AG04449 (cell line): ENCODE measurements at regions not wholly inside any gene's neighbourhood (a gene's known extent, or its start where the extent isn't known, plus 50 kb on each side); places are given as distances from the start of the nearest gene placed in this dataset.

Experiments used
- CTCF ChIA-PET: fragments of 350-600 bp; formaldehyde crosslinking; extraction: SDS; loops from one replicate; lab custom pipeline; 2021; ENCODE audit warnings: antibody characterized with exemption; lab: Yijun Ruan, JAX
- POLR2A ChIA-PET: fragments of 400-600, 350-600 bp; formaldehyde crosslinking; extraction: SDS; loops from one replicate; lab custom pipeline; 2020; ENCODE audit warnings: antibody characterized with exemption, inconsistent platforms; lab: Yijun Ruan, JAX
- DNase-seq: peaks from one replicate; pipeline ENCODE4 v3.0.0-alpha.2; 2010; ENCODE audit warnings: low read depth, low spot score
- H3K4me3 ChIP-seq: 2 replicates; pipeline ENCODE4 v1.5.1; 2011; ENCODE audit warnings: low read depth, mild to moderate bottlenecking, control low read depth, low read length
- TF ChIP-seq, protein P1 (sequence below): IDR thresholded peaks from one replicate; pipeline ENCODE4 v1.5.1; 2011; ENCODE audit warnings: mild to moderate bottlenecking, moderate library complexity, low read length, control low read depth, inconsistent platforms; ENCODE audit not compliant: insufficient read depth; ENCODE audit errors: missing control alignments

DNA sequence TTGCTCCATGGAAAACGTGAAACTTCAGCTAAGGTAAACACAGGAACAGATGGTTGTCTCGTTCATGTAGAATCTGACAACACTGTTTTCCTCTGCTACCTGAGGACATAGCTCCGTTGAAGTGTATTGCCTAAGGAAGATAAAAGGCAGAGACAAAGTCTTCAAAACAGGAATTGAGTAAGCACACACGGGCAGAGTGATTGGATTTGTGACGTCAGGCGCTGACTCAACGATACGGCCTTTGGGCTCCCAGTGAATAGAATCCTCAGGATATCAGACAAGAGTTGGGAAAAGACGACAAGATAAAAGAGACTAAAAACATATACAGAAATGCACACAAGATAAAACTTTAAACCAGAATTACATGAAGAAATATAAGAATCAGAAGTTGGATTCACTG, 787.1 kb upstream of the CTNND2 start:
- POLR2A ChIA-PET: no interaction called here
- no peak overlapping the region for H3K4me3 ChIP-seq
- CTCF ChIA-PET: interaction anchor here (0.6 kb wide), 1 partner anchor 1285 kb away, joined by 3 read pairs; no protein-coding TSS in a partner anchor
- TF ChIP-seq, protein P1, sequence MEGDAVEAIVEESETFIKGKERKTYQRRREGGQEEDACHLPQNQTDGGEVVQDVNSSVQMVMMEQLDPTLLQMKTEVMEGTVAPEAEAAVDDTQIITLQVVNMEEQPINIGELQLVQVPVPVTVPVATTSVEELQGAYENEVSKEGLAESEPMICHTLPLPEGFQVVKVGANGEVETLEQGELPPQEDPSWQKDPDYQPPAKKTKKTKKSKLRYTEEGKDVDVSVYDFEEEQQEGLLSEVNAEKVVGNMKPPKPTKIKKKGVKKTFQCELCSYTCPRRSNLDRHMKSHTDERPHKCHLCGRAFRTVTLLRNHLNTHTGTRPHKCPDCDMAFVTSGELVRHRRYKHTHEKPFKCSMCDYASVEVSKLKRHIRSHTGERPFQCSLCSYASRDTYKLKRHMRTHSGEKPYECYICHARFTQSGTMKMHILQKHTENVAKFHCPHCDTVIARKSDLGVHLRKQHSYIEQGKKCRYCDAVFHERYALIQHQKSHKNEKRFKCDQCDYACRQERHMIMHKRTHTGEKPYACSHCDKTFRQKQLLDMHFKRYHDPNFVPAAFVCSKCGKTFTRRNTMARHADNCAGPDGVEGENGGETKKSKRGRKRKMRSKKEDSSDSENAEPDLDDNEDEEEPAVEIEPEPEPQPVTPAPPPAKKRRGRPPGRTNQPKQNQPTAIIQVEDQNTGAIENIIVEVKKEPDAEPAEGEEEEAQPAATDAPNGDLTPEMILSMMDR: no peak
- no peak for DNase-seq

DNA sequence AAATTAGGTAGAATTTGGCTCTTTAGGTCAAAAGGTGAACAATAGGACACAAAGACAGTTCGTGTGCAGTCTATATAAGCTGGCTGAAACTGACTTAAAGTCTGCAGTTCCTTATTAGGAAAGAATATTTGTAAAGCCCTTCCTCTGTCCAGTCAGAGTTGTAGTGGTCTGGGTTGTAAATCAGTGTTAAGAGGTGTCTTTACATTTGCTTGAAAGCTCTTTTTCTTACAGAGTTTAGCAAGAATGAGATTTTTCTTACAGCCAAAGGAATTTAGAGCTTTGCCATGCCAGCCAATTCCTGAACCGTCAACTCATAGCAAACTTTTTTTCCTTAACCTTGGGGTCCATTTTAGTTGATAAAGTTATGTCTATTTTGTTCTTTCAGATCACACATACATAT, 786.1 kb upstream of the CTNND2 start:
- ChIA-PET POLR2A (no interaction called here), CTCF (no interaction called here)
- TF ChIP-seq, protein P1: no peak
- no peak overlapping the region for H3K4me3 ChIP-seq
- no peak for DNase-seq

DNA sequence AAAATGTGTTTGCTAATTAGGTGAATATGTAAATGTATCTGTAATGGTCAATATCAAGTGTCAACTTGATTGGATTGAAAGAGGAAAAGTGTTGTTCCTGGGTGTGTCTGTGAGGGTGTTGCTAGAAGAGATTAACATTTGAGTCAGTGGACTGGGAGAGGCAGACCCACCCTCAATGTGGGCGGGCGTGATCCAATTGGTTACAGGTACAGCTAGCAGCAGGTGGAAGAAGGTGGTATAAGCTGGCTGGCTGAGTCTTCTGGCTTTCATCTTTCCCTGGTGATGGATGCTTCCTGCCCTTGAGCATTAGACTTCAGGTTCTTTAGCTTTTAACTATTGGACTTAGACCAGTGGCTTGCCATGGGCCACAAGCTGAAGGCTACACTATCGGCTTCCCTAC, 779.0 kb upstream of the CTNND2 start:
- ChIA-PET CTCF (no interaction called here), POLR2A (no interaction called here)
- TF ChIP-seq, protein P1: no peak
- no peak overlapping the region for H3K4me3 ChIP-seq
- DNase-seq: no peak

DNA sequence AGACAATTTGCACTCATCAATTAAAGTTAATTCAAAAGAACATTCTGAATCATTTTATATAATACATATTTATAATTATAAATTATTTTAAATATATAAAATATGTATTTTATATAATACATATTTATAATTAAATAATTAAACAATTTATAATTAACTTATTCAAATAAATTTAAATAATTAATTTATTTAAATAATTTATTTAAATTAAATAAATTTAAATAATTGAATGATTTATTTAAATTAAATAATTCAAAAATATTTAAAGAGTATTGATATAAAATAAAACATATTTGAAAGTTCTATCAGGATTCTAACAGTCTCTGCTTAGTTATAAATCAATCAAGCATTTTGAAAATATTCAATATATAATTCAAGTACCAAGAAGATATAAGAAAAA, 775.5 kb upstream of the CTNND2 start:
- ChIA-PET CTCF (no interaction called here), POLR2A (no interaction called here)
- TF ChIP-seq, protein P1: no peak
- no peak overlapping the region for H3K4me3 ChIP-seq
- DNase-seq: no peak

DNA sequence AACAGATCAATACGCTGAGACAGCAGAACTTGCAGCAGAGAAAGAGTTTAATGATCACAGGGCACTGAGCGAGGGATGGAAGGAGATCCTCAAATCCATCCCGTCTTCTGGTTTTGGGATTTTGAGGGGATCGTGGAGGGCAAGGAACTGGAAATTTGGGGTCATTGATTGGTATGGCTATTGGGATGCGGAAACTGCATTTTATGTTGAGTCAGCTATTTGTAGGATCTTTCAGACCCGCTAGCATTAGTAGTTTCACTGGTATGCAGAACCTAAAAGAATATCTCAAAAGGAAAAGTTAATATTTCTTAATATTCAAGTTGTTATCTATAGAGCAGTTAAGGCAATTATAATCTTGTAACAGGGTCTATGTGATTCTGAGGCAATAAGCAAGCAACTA, 771.7 kb upstream of the CTNND2 start:
- H3K4me3 ChIP-seq: no peak overlapping the region
- TF ChIP-seq, protein P1: no peak
- ChIA-PET CTCF (no interaction called here), POLR2A (no interaction called here)
- no peak for DNase-seq

DNA sequence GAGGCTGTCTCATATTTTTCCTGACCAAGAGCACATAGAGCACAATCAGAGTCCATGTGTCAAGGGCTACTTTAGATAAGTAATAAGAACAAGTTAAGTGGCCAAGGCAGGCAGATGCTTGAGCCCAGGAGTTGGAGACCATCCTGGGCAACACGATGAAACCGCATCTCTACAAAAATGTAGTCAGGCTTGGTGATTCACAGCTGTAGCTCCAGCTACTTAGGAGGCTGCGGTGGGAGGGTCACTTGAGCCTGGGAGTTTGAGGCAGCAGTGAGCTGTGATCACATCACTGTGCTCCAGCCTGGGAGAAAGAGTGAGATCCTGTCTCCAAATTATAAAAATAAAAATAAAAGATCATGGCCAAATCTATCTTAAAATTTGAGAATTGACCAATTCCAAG, 767.9 kb upstream of the CTNND2 start:
- no peak for DNase-seq
- TF ChIP-seq, protein P1: no peak
- no peak overlapping the region for H3K4me3 ChIP-seq
- ChIA-PET CTCF (no interaction called here), POLR2A (no interaction called here)
